NOMO-1 treated with dmso at 0.1 percent for 144 hours (cell line): ENCODE measurements at regions not wholly inside any gene's neighbourhood (a gene's known extent, or its start where the extent isn't known, plus 50 kb on each side); places are given as distances from the start of the nearest gene placed in this dataset.
"Not testable (repeated sequence)": the region's sequence is repeated elsewhere in the genome, so short reads cannot be mapped to it uniquely, and the experiment has no call there.

Experiments
- DNase-seq: peaks from one replicate; lab custom pipeline; 2025; ENCODE audit not compliant: unreplicated experiment; lab: John Stamatoyannopoulos, UW

- no peak for DNase-seq
Observed at GRCh38 chr16:7861891-7862582, 529.4 kb downstream of the RBFOX1 start.

DNA sequence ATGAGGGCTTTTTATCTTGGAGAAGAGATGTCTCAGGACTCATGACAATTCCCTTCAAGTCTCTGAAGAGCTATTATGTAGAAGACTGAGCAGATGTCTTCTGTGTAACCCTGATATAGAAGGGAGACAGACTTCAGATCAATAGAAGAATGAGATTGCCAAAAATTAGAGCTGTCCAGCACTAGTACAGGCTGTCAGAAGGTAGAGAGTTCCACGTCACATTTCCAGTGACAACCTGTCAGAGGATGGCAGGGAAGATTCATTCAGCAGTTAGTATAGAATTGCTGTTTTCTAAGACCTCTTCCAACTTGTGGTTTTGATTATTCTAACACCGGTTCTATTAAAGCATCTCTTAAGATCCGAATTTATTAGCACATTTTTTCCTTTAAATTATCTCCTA lies 520.6 kb downstream of the RBFOX1 start:
- DNase-seq = no peak

DNA sequence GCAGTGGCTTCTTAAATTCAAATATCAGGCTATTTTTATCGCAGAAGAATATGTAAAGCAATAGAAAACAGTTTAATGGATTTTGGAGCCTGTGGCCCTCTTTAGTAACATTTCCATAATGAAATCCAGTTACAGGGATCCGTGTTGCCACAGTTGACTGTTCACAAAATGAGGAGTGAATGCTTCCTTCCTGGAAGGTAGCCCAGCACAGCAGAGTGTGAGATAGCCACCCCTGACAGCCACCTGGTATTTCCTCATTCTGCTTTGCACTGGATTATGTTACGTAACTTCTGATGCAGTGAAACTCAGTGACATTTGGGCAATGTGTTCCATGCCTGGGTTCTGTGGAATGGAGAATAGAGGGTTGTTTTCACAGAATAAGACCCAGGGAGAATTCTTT lies 517.2 kb downstream of the RBFOX1 start:
- DNase-seq = no peak

DNA sequence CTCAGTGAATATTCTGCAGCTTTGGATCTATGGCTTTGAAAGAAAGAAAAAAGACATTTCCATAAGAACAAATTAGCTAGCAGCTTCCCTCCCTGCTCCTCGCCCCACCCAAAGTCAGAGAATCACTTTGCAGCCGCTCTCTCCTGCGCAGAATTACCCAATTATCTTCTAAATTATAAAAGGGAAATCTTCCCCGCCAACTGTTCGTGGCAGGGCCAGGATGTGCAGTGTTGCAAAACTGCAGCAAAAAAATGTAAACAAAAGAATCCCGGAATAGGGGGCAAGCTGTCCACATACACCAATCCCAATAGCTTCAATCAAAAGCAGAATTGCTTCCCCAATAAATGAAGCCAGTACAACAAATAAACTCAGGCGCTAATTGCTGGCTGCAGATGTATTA lies 510.6 kb downstream of the RBFOX1 start:
- DNase-seq = no peak

DNA sequence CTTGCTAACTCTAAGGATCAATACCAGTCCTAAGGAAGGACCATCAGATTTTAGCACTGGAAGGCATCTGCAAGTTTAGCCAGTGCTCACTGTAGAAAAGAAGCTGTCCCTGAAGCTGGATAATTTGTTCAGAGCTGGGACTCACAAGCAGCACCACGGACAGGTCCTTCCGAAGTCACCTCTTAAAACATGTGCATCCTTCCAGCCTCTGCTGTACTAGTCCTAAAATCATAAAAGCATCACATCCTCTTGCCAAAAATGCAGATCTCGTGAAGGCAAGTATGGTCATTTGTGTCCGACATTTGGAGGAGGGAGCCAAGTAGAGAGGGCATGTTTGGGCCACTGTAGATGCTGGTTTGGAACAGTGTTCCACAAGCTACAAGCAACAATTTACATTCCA lies 506.9 kb downstream of the RBFOX1 start:
- no peak for DNase-seq

GRCh38 chr16:7834771-7835431 lies 502.3 kb downstream of the RBFOX1 start:
- no peak for DNase-seq

DNA sequence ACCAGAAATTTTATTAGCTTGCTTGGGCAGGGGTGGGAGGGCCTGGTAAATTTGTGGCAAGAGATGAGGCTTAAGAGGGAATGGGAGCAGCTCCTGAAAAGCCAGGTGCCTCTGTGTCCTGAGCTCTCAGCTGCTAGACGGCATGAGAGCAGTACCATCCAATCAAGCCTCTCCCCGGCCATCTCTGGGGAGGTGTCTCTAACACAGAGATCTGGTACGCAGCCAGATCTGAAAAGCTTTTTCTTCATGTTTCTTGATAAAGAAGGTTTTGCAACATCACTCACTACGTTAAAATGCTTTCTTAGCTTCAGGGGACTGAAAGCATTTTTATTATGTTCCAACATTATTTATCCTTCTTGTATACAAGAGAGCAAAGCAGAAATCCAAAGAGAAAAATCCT lies 488.2 kb downstream of the RBFOX1 start:
- no peak for DNase-seq

DNA sequence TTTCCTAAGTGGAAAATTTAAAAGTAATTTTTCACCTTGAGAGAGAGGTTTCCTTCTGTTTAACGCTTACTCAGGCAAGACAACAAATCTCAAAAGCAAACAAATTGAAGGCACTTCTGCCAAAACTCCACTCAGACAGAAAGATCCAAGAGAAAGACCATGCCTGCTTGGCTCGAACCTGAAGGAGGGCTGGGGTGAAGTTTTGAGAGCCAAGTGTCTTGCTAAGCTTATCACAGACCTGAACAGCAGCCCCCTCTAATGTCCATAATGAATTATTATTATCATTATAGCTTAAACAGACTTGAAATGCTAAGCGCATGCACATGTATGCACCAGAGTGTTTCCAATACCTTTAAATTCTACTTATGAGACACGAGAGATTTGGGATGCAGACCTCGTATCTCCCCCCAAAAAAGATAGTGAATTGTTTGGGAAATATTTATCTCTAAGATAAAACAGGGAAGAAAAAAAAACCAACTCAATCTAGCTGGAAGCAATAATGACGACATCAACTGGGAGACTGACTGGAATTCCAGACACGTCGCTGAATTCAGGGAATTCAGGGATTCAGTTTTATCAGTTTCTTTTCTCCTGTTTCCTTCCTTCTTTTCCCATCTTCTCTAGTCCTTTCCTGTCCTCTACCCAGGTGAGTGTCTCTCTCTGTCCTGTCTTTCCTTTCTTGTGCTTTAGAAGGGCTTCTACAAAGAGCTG lies 473.2 kb downstream of the RBFOX1 start:
- no peak for DNase-seq

DNA sequence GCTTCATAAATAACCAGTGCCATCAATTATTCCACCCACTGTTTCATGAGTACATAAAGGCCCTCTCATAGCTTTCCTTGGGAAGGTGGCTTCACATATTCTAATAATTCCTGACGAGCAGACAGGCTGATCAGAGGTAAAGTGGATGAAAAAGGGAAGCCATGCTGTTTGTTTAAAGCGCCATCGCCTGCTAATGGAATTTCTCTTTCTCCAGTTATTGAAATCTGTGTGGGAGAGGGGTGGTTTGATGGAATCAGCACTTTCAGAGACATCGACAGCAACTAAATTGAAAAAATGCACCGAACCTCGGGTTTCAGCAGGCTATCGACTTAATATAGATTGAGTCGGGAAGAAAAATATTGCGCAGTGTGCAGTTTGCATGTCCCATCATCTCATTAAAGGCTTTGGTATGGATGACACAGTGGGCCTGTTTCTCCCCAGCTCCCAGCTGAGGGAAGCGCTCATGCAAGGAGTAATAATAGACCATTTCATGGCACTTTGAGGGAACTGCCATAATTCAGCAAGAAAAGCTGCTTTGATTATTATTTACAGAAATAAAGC lies 472.1 kb downstream of the RBFOX1 start:
- DNase-seq = no peak

GRCh38 chr16:7792346-7792745 lies 459.7 kb downstream of the RBFOX1 start:
- no peak for DNase-seq

- DNase-seq = no peak
Observed at GRCh38 chr16:7791028-7791590, 458.5 kb downstream of the RBFOX1 start.

GRCh38 chr16:7775072-7775488 lies 442.4 kb downstream of the RBFOX1 start:
- no peak for DNase-seq

DNA sequence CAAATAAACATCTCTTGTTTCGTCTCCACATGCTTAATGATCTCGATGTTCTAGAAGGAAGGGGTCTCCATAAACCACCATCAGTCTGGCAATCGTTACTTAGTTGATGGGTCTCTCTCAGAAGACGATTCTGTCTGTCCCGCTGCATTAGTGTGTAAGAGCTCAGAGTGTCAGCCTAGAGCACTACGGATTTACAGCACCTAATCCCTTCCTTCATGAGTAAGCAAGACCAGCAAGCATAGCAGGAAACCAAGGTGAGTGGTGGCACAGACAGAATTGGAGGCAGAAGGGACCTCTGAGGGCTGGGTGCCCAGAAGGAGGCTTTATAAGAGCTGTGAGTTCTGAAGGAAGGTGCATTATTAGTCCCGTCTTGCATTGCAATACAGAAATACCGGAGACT lies 440.1 kb downstream of the RBFOX1 start:
- no peak for DNase-seq

DNA sequence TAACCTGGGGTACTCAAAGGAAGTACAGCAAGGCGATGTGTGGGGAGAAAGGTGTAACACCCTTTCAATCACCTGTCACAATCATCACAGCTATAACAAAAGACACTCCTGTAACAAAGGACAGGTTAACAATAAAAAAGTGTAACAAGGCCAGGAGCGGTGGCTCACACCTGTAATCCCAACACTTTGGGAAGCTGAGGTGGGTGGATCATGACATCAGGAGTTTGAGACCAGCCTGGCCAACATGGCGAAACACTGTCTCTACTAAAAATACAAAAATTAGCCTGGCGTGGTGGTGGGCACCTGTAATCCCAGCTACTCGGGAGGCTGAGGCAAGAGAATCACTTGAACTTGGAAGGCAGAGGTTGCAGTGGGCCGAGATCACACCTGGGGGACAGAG lies 436.4 kb downstream of the RBFOX1 start:
- DNase-seq = not testable (repeated sequence)

GRCh38 chr16:7765079-7765550 lies 432.5 kb downstream of the RBFOX1 start:
- no peak for DNase-seq

- DNase-seq = no peak
Observed at GRCh38 chr16:7763111-7763510, 430.5 kb downstream of the RBFOX1 start.
